ENCODE measurements at regions not wholly inside any gene's neighbourhood (a gene's known extent, or its start where the extent isn't known, plus 50 kb on each side); places are given as distances from the start of the nearest gene placed in this dataset.
"Not testable (repeated sequence)": the region's sequence is repeated elsewhere in the genome, so short reads cannot be mapped to it uniquely, and the experiment has no call there.

DNA sequence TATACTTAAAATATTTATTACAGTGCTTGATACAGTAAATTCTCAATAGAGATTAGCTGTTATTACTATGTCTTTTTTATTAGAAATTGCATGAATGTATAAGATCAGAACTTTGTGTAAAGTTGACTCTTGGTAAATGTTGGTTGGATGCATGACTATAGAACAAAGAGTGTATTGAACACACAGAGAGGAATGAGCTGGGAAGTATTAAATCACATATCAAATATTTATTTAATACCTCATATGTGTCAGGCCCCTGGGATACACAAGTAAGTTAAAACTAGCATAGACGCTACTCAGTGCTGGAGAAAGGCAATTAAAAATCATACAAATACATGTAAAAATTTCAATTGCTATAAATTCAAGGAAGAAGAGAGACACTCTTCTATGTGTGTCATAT is 550.7 kb upstream of the TLE4 start:
- DNase-seq (ENCODE audit: low spot score), result no peak

DNA sequence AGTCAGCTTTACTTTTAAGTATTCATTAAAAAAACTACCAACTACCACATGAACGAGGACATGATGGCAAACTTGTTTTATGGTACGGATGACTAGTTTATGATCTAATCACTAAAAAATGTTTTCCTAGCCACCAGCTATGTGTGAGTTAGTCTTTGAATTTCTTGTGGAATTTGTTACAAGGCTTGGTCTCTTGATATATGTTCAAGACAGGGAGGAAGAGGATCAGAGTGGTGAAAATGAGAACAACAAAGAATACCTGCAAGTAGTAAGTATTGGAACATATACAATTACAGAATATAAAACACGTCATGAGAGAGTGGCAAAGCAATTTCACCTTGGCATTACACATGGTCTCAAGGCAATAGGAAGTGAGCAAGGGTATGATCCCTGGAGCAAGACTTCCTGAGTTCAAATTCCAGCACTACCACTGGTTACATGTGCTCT is 548.6 kb upstream of the TLE4 start:
- DNase-seq (ENCODE audit: low spot score), result no peak

DNA sequence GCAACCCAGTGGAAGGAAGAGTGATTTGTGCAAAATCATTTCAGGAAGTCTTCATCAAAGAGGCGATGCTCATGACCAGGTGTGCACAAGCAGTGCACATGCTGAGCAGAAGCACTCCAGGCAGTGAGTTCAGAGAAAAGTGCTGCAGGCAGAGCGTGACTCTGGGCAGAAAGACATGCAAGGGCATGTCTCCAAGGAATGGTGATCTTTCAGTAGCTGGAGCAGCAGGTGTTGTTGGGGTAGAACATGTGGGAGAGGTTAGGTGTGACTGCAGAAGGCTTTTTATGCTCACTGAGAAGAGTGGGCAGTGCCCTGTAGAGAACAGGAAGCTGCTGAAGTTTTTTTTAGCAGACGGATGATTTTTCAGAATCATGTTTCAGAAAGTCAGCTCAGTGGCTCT is 545.4 kb upstream of the TLE4 start:
- DNase-seq (ENCODE audit: low spot score), result no peak

GRCh38 chr9:79028101-79028500 is 543.7 kb upstream of the TLE4 start:
- DNase-seq (ENCODE audit: low spot score), result no peak

GRCh38 chr9:79034583-79034982 is 537.2 kb upstream of the TLE4 start:
- DNase-seq (ENCODE audit: low spot score), result no peak

- DNase-seq (ENCODE audit: low spot score), result no peak
Observed at GRCh38 chr9:79037338-79037737, 534.4 kb upstream of the TLE4 start.

- no peak for DNase-seq (ENCODE audit: low spot score)
Observed at GRCh38 chr9:79040671-79041070, 531.1 kb upstream of the TLE4 start.

DNA sequence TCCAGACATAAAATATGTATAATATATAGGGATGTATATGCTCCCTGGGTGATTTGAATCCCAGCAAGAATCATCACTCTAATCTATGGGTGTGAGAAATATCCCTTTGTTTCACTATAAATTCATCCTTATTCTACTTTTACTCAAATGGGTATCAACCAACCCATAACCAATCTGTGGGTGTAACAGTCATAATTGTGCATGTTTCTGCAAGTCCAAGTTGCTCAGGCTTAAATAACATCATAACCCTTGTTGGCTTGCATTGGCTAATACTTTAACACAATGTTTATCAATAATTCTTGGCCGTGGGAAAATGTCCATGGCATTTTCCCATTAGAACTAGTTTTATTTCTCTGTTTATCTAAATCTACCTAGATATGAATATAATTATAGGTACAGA is 530.5 kb upstream of the TLE4 start:
- DNase-seq (ENCODE audit: low spot score), result no peak

GRCh38 chr9:79043916-79044315 is 527.8 kb upstream of the TLE4 start:
- no peak for DNase-seq (ENCODE audit: low spot score)

- DNase-seq (ENCODE audit: low spot score), result no peak
Observed at GRCh38 chr9:79046401-79046800, 525.4 kb upstream of the TLE4 start.

- DNase-seq (ENCODE audit: low spot score), result no peak
Observed at GRCh38 chr9:79049371-79049770, 522.4 kb upstream of the TLE4 start.

- DNase-seq (ENCODE audit: low spot score), result no peak
Observed at GRCh38 chr9:79053598-79053997, 518.2 kb upstream of the TLE4 start.

DNA sequence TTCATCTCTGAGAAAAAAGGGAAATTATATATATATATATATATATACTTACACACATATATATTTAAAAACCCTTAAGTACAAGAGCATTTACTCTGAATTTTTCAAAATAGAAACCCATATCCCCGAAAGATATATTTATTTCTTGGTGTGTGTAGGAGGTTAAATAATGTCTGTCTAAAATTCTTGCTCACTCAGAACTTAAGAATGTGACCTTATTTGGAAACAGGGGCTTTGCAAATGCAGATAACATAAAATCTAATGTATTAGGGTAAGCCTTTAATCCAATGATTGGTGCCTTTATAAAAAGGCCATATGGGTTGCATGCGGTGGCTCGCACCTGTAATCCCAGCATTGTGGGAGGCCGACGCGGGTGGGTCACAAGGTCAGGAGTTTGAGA is 517.3 kb upstream of the TLE4 start:
- no peak for DNase-seq (ENCODE audit: low spot score)

GRCh38 chr9:79056041-79056440 is 515.7 kb upstream of the TLE4 start:
- no peak for DNase-seq (ENCODE audit: low spot score)

GRCh38 chr9:79057576-79057975 is 514.2 kb upstream of the TLE4 start:
- no peak for DNase-seq (ENCODE audit: low spot score)

- DNase-seq (ENCODE audit: low spot score), result no peak
Observed at GRCh38 chr9:79060766-79061165, 511.0 kb upstream of the TLE4 start.

DNA sequence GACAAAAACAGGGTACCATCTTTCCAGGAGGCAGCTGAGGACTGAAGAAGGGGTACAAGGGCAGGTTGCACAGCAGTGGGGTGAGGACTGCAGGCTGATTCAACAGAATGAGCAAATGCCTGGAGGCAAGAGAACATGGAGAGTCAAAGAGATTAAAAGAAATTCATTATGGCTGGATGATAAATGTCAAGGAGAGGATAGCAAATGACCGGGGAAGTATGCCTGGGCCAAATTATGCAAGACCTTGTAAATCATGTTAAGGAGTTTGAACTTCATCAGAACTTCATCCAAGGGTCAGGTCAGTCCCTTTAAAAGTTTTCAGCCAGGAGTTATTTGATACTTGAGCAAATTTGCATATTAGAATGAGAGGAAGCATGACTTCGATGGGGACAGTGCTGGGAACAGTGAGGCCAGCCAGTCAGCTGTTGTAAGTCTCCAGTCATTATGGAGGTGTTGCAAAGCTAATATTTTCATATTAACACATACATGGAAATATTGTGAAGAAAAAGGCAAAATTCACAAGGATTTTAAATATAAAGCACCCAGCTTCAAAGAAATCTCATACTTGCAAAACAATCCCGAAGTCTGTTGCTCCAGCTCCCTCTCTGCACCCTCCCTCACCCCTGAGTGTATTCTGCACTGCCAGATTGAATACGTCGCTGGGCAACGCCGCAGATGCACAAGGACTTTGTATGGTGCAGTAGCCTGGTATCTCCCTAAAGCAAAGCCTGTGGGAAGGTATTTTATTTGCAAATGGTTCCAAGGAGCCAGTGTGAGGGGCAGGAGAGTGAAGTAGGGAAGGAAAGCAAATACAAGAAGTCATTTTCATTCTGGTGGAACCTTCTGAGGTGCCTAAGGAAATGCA is 509.8 kb upstream of the TLE4 start:
- no peak for DNase-seq (ENCODE audit: low spot score)

GRCh38 chr9:79073201-79073600 is 498.6 kb upstream of the TLE4 start:
- DNase-seq (ENCODE audit: low spot score), result no peak

GRCh38 chr9:79080536-79080935 is 491.2 kb upstream of the TLE4 start:
- no peak for DNase-seq (ENCODE audit: low spot score)

DNA sequence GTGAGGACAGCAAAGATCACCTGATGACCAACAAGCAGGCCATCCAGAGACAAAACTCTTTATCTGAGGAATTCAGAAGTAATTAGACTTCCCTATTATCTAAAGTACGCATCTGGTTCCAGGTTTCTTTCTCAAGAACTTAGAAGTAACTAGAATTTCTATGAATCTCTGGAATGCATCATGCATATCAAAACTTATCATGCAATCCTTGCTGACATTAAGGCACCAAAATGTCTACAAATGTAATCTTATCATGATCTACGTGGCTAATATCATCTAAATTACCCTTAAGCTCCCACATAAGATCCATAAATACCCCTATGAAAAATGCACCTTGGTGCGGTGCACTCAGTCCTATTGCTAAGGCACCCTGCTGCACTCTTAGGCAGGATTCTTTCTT is 488.1 kb upstream of the TLE4 start:
- DNase-seq (ENCODE audit: low spot score), result no peak

DNA sequence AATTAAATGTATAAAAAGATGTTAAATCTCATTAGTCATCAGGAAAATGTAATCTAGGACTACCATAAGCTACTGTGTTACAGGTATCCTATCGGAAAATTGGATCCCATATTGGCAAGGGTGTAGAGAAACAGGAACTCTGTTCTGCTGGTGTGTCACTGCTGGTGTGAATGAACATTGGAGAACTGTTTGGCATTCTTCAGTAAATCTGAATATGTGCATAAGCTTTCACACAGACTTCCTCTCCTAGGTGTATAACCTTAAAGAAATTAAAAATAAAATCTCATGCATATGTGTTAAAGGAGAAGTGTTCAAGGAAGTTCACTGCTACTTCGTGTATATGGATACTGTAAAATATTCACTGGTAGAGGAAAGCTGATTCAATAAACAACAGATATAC is 484.6 kb upstream of the TLE4 start:
- no peak for DNase-seq (ENCODE audit: low spot score)

- DNase-seq (ENCODE audit: low spot score), result no peak
Observed at GRCh38 chr9:79089054-79089560, 482.7 kb upstream of the TLE4 start.

GRCh38 chr9:79089851-79090250 is 481.9 kb upstream of the TLE4 start:
- not testable (repeated sequence) for DNase-seq (ENCODE audit: low spot score)

GRCh38 chr9:79103257-79103656 is 468.5 kb upstream of the TLE4 start:
- not testable (repeated sequence) for DNase-seq (ENCODE audit: low spot score)

Data from hematopoietic multipotent progenitor cell treated with erythropoietin and hydrocortisone succinate and interleukin-3 and kit ligand, for 17 days (in vitro differentiated cells).